Muscle of arm (tissue), 1 donor: ENCODE measurements at regions not wholly inside any gene's neighbourhood (a gene's known extent, or its start where the extent isn't known, plus 50 kb on each side); places are given as distances from the start of the nearest gene placed in this dataset.

Experiments
- DNase-seq: peaks from one replicate; pipeline ENCODE4 v3.0.0-alpha.2; 2013

DNA sequence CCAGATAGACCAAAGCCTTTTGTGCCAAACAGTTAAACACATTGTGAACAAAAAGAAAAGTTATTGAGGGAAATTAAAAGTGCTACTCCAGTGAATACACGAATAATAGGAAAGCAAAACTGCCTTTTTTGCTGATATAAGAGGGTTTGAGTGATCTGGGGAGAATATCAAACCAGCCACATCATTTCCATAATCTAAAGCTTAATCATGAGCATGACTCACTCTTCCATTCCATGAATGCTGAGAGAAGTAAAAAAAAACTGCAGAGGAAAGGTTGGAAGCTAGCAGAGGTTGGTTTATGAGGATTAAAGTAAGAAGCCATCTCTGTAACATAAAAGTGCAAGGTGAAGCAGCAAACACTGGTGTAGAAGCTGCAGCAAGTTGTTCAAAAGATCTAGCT is 350.6 kb upstream of the NCAM2 start:
- no peak for DNase-seq

GRCh38 chr21:20649231-20649630 is 349.0 kb upstream of the NCAM2 start:
- no peak for DNase-seq

GRCh38 chr21:20652846-20653245 is 345.4 kb upstream of the NCAM2 start:
- DNase-seq = peak; percentile 17

- no peak for DNase-seq
These were observed 337.0 kb upstream of the NCAM2 start for GRCh38 chr21:20661246-20661645.

DNA sequence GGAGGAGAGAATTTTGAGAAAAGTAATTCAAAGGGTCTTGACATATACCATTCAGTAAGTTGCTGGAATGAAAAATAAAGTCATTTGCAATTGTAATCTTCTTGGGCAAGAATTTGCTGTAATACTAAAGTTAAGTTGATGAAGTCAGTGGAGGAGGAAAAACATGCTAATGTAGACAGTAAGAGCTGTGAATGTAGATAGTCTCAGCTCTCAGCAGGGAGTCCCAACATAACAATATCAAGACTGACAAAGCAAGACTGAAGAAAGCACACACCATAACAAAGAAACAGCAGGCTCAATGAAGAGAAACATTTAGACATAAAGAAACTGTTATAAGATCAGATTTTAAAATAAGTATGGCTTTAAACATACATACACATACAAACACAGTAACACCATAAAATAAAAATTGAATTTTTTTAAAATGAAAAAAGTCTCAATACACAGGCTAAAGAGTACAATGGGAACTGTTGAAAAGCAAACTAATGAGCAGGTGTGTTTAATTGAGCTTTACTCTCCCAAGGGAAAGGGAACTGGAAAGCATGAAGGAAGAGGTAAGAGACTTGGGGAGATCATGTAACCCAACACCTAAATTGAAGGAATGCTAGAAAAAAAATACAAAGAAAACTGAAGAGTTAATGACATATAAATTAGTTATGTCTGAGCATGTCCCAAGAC is 336.3 kb upstream of the NCAM2 start:
- no peak for DNase-seq

GRCh38 chr21:20662514-20662913 is 335.7 kb upstream of the NCAM2 start:
- DNase-seq = no peak

DNA sequence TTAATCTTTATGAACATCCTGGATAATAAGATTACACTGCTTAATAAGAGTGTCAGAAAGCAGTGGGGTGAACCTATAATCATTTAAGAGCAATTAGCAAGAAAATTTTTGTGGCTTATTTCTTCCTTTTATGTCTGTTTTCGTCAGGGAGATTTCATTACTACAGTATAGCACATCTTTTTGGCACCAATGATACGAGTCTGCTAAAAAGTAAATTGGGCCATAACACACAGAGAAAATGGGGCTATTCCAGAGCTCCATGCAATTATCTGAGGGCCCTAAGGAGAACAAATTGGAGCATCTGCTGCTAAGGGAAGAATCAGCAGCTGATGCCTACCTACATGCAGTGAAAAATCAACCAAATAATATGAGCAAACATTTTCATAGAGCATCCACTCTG is 330.3 kb upstream of the NCAM2 start:
- no peak for DNase-seq

GRCh38 chr21:20685475-20685874 is 312.7 kb upstream of the NCAM2 start:
- no peak for DNase-seq

- DNase-seq = no peak
These were observed 299.6 kb upstream of the NCAM2 start for GRCh38 chr21:20698585-20698984.

DNA sequence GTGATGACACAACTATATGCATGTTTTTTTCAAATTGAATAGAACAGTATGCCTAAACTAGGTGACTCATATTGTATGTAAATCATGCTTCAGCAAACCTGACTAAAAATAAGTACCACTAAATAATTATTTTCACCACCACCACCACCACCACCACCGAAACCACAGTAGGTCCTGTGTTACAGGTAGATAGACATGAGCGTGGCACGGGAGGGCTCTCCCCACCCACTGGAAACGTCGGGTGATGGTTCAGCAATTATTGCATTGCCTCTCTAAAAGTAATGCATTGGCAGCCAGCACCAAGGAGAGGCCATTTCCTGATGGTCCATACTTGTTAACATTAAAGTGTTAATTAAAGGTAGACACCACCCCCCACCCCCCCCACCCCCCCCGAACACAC is 297.0 kb upstream of the NCAM2 start:
- no peak for DNase-seq

DNA sequence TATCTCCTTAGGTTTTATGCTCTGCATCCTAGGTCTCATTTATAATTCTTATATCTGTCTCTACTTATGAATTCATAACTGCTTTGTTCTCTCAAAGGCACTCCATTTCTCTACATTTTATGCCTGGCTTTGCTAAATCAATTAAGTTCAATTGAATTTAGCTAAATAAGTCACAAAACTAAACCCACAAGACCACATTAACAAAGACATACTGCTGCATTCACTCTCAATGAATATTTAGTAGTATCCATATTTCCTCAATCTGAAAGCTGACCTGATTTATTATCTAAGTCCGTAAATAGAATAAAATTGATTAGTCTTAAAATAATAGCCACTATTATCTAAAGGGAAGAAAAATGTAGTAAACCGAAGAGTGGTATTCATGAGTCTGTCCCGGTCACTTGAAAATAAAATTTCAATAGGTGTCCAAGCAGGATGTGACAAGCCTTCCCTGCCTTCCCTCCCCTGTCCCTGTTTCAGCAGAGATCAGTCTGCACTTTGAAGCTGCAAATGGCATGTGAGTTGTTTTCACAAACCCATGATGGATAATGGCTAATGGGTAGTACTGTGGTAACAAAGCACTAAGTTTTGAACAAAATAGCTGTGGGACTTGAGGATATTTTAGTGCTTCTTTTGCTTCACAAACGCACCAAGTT is 295.0 kb upstream of the NCAM2 start:
- no peak for DNase-seq

- DNase-seq = no peak
These were observed 277.6 kb upstream of the NCAM2 start for GRCh38 chr21:20720623-20721022.

DNA sequence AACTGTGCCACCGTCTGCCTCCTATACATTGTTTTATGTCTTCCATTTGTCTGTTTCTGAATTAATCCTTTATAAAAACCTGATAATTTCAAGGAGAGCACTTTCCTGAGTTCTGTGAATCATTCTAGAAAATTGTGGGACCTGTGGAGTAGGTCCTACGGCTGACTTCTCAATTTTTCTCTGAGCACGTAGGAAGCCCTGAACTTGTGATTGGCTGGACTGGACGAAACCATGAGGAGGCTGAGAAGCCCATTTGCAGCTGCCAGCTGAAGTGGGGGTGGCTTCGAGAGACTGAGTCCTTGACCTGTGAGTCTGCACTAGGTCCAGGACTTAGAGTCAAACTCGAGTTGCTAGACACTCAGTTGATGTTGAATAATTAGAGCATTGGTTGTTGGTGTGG is 277.1 kb upstream of the NCAM2 start:
- no peak for DNase-seq

DNA sequence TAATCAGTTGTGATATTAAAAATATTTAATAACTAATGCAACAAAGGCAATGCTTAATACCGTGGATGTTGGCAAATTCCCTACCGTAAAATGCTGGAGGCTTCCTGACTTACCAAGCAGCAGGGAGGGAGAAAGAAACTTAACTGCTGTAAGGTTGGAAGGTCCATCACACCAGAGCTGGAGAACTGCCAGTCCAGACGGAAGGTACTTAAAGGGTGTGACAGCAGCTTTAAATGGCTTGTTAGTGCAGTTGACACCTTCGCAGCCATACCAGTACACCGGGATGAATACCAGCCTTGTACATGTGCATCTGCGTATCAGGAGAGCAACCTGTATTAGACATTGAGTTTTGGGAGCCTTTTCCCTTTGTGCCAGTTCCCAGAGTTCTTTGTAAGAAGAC is 269.5 kb upstream of the NCAM2 start:
- no peak for DNase-seq

GRCh38 chr21:20729376-20729775 is 268.8 kb upstream of the NCAM2 start:
- DNase-seq = no peak

GRCh38 chr21:20730441-20730840 is 267.8 kb upstream of the NCAM2 start:
- DNase-seq = no peak

- no peak for DNase-seq
These were observed 263.0 kb upstream of the NCAM2 start for GRCh38 chr21:20735257-20735656.

- DNase-seq = no peak
These were observed 260.8 kb upstream of the NCAM2 start for GRCh38 chr21:20737227-20737913.

GRCh38 chr21:20739421-20739820 is 258.8 kb upstream of the NCAM2 start:
- DNase-seq = no peak

- no peak for DNase-seq
These were observed 256.8 kb upstream of the NCAM2 start for GRCh38 chr21:20741445-20741844.

GRCh38 chr21:20760221-20760620 is 238.0 kb upstream of the NCAM2 start:
- DNase-seq = no peak

- DNase-seq = no peak
These were observed 223.5 kb upstream of the NCAM2 start for GRCh38 chr21:20774737-20775136.

DNA sequence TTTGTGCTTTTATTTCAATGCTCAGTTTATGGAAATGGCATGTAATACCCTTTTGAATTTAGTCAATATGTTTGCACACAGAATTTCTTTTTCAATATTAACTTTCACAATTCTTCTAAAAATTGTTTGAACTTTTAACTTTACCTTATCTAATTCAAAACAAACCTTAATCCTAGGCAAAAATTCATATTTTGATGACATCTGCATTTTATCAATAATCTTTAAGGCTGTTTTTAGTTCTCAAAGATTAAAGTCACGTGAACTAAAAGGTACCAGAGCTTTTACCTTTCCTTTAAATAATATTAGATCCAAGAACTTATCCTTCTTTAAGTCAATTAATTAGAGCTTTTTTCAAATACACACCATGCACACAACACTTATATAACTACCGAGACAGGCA is 218.9 kb upstream of the NCAM2 start:
- DNase-seq = no peak
